Chondrocyte (in vitro differentiated cells): ENCODE measurements at regions not wholly inside any gene's neighbourhood (a gene's known extent, or its start where the extent isn't known, plus 50 kb on each side); places are given as distances from the start of the nearest gene placed in this dataset.

ENCODE experiments used
- DNase-seq: peaks from one replicate; pipeline ENCODE4 v3.0.0; 2021; ENCODE audit warnings: mixed read lengths, low spot score
- H3K27ac Mint-ChIP-seq: one replicate; pipeline ENCODE4 v1.8.0; 2021; ENCODE audit warnings: mild to moderate bottlenecking, moderate library complexity, mixed read lengths; ENCODE audit not compliant: unreplicated experiment
- H3K27me3 Mint-ChIP-seq: 2 replicates; pipeline ENCODE4 v1.8.0; 2021; ENCODE audit warnings: low read depth, mixed read lengths
- H3K36me3 Mint-ChIP-seq: 2 replicates; pipeline ENCODE4 v1.8.0; 2021; ENCODE audit warnings: low read depth, mixed read lengths
- H3K4me1 Mint-ChIP-seq: 2 replicates; pipeline ENCODE4 v1.8.0; 2021; ENCODE audit warnings: low read depth, mild to moderate bottlenecking, mixed read lengths
- H3K4me3 Mint-ChIP-seq: one replicate; pipeline ENCODE4 v1.8.0; 2021; ENCODE audit warnings: mild to moderate bottlenecking, moderate library complexity, mixed read lengths; ENCODE audit not compliant: unreplicated experiment
- H3K9me3 Mint-ChIP-seq: 2 replicates; pipeline ENCODE4 v1.8.0; 2021; ENCODE audit warnings: low read depth, mixed read lengths
- CTCF ChIP-seq: fragments of 200-600 bp; sonication (generic); IDR thresholded peaks from 2 replicates; pipeline ENCODE4 v1.5.0; 2021; ENCODE audit warnings: antibody characterized with exemption, mild to moderate bottlenecking, moderate library complexity

GRCh38 chr1:94616506-94616905, 74.9 kb upstream of the F3 start:
- H3K9me3 Mint-ChIP-seq: peaks cover 6% of the 10 kb centered on the region
- no peak for DNase-seq
- H3K4me3 Mint-ChIP-seq: no peak overlapping the region
- peaks cover 20% of the 10 kb centered on the region for H3K4me1 Mint-ChIP-seq
- peaks cover 5% of the 10 kb centered on the region for H3K36me3 Mint-ChIP-seq
- no peak overlapping the region for H3K27ac Mint-ChIP-seq
- no peak for TF ChIP-seq CTCF
- no peaks in the 10 kb centered on the region for H3K27me3 Mint-ChIP-seq

- no peak overlapping the region for H3K27ac Mint-ChIP-seq
- H3K36me3 Mint-ChIP-seq: peaks cover 5% of the 10 kb centered on the region
- H3K9me3 Mint-ChIP-seq: peaks cover 6% of the 10 kb centered on the region
- TF ChIP-seq CTCF: no peak
- H3K4me3 Mint-ChIP-seq: no peak overlapping the region
- H3K27me3 Mint-ChIP-seq: no peaks in the 10 kb centered on the region
- no peak for DNase-seq
- H3K4me1 Mint-ChIP-seq: peaks cover 15% of the 10 kb centered on the region
Observed at GRCh38 chr1:94614996-94615395, 73.4 kb upstream of the F3 start.

GRCh38 chr1:94614168-94614815, 72.7 kb upstream of the F3 start:
- Mint-ChIP-seq H3K27ac (no peak overlapping the region), H3K4me3 (no peak overlapping the region), H3K36me3 (peaks cover 5% of the 10 kb centered on the region), H3K4me1 (peaks cover 13% of the 10 kb centered on the region), H3K9me3 (peaks cover 6% of the 10 kb centered on the region), H3K27me3 (no peaks in the 10 kb centered on the region)
- TF ChIP-seq CTCF: no peak
- no peak for DNase-seq

GRCh38 chr1:94612525-94613204, 71.1 kb upstream of the F3 start:
- Mint-ChIP-seq H3K36me3 (no peaks in the 10 kb centered on the region), H3K27me3 (no peaks in the 10 kb centered on the region), H3K4me1 (peaks cover 13% of the 10 kb centered on the region), H3K9me3 (no peaks in the 10 kb centered on the region), H3K27ac (no peak overlapping the region), H3K4me3 (no peak overlapping the region)
- no peak for DNase-seq
- no peak for TF ChIP-seq CTCF

GRCh38 chr1:94611681-94612475, 70.3 kb upstream of the F3 start:
- TF ChIP-seq CTCF: no peak
- H3K4me1 Mint-ChIP-seq: peaks cover 13% of the 10 kb centered on the region
- H3K36me3 Mint-ChIP-seq: no peaks in the 10 kb centered on the region
- no peak overlapping the region for H3K27ac Mint-ChIP-seq
- no peaks in the 10 kb centered on the region for H3K27me3 Mint-ChIP-seq
- no peak overlapping the region for H3K4me3 Mint-ChIP-seq
- no peak for DNase-seq
- H3K9me3 Mint-ChIP-seq: no peaks in the 10 kb centered on the region
